ENCODE measurements at regions not wholly inside any gene's neighbourhood (a gene's known extent, or its start where the extent isn't known, plus 50 kb on each side); places are given as distances from the start of the nearest gene placed in this dataset.
A peak's percentile ranks its signal among the peaks of the same experiment; 100 is the strongest.
"Not testable (repeated sequence)": the region's sequence is repeated elsewhere in the genome, so short reads cannot be mapped to it uniquely, and the experiment has no call there.

DNA sequence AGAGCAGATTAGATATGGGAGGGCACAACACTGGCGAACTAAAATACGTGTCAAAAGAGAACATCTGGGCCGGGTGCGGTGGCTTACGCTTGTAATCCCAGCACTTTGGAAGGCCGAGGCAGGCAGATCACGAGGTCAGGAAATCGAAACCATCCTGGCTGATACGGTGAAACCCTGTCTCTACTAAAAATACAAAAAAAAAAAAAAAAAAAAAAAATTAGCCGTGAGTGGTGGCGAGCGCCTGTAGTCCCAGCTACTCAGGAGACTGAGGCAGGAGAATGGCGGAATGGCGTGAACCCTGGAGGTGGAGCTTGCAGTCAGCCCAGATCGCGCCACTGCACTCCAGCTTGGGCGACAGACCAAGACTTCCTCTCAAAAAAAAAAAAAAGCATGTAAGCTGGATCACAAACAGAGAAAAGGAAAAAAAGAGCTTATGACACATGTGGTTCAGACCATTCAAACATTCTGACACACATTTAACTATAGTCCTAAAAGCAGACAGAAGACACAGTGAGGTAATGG, 1716.9 kb downstream of the SI start:
- not testable (repeated sequence) for DNase-seq

DNA sequence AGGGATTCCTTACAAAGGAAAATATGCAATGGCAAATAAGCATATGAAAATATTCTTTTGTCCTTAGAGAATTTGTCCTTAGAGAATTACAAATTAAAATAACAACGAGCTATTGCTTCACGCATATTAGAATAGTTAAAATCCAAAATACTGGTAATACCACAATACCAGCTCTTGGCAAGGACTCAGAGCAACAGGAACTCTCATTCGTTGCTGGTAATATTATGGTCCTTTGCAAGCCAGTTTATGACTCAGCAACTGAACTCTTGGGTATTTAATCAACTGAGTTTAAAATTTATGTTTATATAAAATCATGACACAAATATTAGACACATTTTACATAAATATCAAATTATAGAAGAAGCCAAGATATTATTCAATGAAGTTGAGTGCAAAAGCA, 1730.4 kb downstream of the SI start:
- no peak for DNase-seq

DNA sequence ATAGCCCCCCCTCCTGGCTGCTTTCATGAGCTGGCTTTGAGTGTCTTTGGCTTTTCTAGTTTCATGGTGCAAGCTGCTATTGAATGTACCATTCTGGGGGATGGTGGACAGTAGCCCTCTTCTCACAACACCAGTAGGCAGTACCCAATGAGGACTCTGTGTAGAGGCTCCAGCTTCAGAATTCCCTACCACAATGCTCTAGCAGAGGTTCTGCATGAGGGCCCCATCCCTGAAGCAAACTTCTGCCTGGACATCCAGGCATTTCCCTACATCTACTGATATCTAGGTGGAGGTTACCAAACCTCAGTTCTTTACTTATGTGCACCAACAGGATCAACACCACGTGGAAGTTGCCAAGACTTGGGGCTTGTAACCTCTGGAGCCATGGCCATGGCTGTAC, 1742.9 kb downstream of the SI start:
- DNase-seq = no peak

DNA sequence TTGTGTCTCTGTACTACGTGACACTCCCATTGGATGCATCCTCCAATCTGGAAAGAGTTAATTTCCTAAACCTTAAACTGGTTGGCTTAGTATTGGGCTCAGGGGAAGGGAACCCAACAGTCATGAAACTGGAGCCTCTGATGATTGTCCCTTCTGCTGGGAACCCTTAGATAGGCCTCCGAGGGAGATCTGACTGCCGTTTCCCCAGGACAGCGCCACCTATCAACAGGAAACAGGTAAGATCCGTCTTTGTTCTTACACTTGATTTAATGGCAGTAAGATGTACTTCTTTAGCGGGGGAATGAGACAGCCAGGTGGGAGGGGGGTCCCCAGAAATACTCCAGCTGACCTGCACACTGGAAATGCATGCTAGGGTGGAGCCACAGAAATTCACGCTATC, 1749.6 kb downstream of the SI start:
- no peak for DNase-seq

DNA sequence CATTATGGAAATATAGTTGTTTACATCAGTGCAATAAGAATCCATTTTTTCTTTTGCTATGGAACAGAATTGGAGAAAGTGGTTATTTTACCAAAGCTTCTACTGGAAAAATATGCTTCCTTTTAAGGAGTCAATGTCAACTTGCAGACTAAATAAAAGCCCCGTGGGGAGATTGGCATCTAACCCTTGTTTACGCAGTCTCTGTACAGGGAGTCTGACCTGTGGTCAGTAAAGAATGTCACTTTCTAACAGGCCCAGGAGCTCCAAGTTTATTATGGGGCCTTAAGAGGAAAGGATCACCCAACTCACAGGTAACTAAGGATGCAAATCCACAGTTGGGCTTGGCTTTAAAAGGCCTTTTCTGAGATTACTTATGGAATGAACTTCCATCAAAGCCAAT, 1751.2 kb downstream of the SI start:
- DNase-seq = no peak

DNA sequence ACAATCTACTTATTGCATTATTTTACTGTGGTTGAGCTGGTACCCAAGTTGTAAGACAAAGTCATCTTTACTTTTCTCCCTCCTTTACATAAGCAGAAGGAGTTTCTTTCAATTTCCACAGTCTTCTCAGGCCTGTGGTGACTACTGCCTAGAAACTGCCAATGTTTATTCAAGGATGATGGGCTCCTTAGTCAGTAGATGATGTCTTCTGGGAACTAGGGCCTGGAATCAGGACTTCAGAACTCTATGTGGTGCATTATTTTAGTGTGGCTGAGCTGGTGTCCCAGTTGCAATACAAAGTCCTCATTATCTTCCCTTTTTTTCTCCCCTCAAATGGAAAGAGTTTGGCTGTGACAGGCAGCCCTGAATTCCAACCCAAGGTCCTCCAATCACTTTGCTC, 1762.5 kb downstream of the SI start:
- DNase-seq = no peak

DNA sequence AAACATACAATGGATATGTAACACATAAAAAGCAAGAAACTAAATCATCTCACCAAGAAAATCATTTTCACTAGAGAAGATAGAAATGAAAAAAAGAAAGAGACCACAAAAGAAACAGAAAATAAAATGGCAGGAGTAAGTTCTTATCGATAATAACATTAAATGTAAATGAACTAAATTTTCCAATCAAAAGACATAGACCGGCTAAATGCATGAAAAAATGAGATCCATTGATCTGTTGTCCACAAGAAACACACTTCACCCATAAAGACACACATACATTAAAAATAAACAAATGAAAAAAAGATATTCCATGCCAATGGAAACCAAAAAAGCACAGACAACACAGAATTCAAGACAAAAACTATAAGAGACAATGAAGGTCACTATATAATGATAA, 1771.9 kb downstream of the SI start:
- DNase-seq = no peak

DNA sequence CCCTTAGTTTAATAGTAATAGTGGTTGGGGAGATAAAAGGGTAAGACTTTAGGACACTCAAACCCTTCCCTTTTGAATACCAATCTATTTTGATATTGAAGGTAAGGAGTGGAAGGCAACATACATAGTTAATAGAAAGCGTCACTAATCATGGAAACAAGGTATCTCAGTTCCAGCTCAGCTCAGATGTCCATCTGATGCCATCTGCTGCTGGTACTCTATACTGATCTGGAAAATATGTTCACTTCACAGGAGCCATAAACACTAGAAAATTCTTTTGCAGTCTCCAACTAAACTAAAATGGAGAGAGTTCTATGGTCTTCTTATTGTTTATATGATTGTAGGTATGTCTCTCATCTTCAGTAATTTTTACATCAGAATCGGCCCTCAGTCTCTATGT, 1777.1 kb downstream of the OTOL1 start:
- DNase-seq = no peak

DNA sequence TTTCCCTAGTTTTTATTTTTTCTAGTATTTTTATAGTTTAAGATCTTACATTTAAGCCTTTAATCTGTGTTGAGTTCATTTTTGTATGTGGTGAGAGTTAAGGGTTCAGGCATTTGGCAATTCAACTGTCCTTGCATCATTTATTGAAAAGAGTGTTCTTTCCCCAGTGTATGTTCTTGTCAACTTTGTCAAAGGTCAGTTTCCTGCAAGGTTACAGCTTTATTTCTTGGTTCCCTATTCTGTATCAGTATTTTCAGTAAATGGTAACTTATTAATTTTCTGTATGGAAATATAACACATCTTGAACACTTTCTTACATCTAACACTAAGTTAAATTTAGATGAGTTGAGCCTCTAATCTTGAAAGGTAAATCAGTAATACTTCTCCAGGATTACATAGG, 1770.1 kb downstream of the OTOL1 start:
- no peak for DNase-seq

DNA sequence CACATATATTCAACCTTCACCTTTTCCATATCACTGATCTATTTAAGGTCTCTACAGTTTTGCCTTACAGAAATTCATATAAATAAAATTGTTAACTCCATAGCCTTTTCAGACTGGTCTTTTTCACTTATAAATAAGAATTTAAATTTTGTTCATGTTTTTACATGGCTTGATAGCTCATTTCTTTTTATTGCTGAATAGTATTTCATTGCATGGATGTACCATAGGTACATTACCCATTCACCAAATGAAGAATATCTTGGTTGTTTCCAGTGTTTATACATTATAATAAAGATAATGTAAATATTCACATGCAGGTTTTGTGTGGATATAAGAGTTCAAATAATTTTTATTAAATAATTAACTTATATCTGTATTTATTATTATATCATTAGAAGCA, 1765.0 kb downstream of the OTOL1 start:
- DNase-seq = no peak

DNA sequence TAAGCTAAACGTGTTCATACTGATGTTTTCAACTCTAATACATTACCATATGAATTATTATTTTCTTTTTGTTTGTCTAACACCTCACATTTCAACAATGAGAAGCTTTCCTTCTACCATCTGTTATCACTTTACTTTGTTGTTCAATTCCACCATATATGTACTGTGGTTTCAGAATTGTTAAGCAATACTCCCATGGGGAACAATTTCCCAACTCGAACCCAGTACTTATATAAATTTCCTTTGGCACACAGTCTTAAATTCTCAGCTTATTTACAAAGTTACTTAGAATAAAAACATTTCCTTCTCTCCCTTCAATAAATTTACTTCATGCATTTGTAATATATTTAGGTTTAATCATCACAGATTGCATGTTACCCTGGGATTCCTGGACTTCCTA, 1764.4 kb downstream of the OTOL1 start:
- no peak for DNase-seq

DNA sequence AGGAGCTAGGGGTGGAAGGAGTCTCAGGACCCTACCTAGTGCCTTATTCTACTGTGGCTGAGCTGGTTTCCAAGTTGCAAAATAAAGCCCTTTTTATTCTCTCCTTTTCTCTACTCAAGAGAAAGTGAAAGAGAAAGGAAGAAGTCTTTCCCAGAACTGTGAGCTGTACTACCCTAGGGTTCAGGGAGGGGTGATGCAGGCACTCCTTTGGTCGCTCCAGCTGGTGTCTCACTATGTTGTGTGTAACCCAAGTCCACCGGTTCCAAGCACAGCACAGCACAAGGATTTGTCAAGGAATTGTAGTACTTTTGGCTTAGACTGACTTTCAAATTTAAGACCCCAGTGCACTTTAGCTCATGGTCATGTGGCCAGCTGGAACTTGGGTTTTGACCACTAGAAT, 1721.7 kb downstream of the OTOL1 start:
- DNase-seq = no peak

DNA sequence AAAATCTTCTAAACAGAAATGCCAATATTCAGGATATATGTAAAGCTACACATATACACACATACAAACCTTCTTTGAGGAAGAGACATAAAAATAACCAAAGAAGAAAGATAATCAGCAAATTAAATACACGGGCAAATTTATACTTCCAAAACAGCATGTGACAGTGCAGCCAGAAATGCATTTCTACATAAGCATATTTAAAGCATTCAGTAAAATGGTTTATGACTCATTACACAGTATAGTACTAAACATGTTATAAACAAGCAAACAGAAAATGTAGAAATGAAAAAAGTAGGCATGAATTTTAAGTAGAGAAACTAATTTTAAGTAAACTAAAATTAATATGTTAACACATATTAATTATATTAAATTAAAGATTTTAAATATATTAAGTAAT, 1717.2 kb downstream of the OTOL1 start:
- no peak for DNase-seq

DNA sequence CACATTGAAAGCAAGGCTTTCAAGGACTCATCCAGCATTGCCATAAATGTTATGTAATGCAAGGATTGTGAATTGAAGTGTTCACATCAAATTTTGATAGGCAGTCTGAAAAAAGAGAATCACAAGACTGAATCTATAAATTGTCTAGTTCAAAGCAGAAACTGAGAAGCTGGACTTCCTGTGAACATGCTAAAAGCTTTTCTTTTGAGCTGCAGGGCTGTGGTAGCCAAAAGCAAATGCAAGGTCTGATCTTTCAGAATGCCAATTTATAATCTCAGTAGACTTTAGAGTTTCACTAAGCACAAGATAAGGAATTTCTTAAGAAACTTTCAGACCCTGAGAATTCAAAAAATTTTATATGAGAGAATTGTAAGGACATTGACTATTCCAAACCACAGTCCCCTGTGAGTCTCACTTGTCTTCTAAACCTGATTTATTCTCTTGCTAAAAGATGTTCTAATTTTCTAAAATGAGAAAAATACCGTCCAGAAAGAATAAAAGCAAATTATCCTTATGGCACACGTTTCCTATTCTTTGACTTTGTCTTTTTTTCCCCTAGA, 1700.3 kb downstream of the OTOL1 start:
- DNase-seq = no peak

DNA sequence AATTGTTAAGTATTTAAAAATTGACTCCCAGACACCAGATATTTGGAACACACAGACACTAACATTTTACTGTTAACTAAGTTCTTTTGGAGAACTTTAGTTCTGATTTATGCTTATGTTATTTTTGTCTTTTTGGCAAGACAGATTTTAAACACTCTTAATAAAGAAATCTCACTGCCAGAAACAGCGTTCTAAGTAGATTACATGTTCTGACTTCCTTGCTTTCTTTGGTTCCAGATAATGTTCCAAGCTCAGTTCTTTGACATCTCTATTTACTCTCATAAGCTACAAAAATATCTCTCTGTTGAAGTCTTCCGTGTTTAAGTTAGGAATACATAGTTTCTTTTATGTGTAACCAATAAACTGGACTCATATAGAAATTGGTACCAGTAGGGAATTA, 1699.6 kb downstream of the OTOL1 start:
- no peak for DNase-seq

DNA sequence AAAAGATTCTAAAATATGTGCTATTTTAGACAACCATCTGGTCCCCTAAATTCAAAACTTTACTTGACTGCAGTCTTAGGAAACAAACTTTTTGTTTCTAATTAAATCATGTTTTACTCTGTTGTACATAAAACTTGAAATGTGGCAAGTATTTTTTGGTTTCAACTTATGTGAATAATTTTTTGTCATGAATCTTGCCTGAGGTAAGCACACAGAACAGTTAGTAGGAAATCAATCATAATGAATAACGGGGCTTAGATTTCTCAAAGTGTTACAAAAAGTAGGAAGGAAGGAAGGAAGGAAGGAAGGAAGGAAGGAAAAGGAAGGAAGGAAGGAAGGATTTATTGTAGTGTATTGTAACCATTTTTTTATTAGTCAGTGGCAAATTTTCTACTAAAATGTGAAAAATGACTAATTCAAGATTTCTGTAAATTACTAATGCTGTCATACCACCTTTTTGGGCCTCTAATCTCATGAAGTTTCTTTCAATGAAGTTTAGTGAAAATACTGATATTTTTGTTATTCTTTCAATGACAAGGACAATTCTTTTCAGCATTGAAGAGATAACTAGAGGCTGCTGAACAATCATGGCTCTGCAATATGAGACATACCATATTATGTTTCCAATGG, 1689.2 kb downstream of the OTOL1 start:
- no peak for DNase-seq

DNA sequence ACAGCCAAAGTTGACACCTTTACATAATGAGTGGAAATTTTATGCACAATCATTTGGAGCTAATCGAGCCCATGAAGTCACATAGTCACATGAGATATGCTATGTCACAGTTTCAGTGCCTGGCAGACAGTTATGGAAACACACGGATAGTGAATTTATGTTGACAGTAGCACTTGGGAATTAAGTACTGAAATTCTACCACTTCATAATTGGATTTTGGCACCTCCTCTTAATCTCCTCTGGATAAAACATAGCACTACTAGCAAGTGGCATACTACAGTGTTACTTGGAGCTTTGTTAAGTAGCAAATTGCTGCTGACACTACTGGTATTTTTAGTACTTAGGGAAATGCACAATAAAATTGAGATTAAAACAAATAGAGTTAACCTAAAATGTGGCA, 1679.4 kb downstream of the OTOL1 start:
- peak; percentile 78 for DNase-seq

DNA sequence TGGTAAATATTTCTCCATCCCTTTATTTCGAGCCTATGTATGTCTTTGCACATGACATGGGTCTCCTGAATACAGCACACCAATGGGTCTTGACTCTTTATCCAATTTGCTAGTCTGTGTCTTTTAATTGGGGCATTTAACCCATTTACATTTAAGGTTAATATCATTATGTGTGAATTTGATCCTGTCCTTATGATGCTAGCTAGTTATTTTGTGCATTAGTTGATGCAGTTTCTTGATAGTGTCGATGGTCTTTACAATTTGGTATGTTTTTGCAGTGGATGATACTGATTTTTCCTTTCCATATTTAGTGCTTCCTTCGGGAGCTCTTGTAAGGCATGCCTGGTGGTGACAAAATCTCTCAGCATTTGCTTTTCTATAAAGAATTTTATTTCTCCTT, 1675.9 kb downstream of the OTOL1 start:
- not testable (repeated sequence) for DNase-seq

DNA sequence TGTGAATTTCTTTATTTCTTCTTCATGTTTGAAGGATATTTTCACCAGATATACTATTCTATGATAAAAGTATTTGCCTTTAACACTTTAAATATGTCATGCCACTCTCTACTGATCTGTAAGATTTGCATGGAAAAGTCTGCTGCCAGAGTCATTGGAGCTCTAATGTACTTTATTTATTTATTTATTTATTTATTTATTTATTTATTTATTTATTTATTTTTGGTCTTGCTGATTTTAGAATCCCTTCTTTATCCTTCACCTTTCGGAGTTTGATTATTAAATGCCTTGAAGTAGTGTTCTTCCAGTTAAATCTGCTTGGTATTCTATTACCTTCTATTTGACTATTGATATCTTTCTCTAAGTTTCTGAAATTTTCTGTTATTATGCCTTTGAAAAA, 1669.6 kb downstream of the OTOL1 start:
- DNase-seq = no peak

DNA sequence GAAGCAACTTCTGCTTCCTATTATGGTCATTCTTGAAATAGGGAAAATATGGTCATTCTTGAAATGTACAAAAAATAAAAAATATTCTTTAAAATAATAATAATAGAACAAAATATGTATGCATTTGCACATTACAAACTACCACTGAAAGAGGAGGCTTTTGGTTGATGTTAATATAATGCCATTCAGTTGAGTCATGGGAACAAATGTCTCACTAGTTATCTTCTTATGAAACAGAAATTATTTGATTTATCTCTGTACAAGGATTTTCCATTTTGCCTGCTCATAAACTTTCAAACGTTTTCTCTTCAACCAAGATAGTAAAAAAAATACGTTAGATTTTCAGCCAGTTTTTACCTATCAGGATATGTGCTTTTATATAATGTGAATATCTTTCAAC, 1662.7 kb downstream of the OTOL1 start:
- DNase-seq = no peak

DNA sequence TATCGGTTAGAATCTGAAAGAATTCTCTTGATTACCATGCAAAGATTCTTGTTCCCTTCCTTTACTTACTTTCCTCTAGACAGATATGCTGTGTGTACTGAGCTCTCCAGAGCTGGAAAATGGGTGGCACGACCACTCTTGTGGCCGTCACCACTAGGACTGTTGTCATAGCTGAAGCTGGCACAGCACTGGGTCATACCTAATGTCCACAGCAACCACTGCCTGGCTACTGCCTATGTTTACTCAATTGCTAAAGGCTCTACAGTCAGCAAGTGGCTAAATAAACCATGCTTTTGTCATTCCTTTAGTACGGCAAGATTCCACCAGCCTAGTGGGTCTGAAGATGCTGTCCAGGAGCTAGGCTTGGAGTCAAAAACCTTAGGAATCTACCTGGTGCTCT, 1643.0 kb downstream of the OTOL1 start:
- DNase-seq = no peak

DNA sequence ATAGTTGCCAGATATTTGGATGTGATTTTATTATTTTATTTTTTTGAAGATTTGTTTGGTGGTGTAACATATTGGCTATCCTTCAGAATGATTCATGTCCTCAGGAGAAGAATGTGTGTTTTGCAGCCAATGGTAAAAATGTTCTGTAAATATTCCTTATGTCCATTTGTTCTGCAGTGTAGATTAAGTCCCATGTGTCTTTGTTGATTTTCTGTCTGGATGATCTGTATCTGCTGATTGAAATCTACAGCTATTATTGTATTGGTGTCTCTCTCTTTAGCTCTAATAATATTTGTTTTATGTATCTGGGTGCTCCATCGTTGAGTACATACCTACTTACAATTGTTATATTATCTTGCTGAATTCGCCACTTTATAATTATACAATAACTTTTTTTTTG, 1641.7 kb downstream of the OTOL1 start:
- no peak for DNase-seq

DNA sequence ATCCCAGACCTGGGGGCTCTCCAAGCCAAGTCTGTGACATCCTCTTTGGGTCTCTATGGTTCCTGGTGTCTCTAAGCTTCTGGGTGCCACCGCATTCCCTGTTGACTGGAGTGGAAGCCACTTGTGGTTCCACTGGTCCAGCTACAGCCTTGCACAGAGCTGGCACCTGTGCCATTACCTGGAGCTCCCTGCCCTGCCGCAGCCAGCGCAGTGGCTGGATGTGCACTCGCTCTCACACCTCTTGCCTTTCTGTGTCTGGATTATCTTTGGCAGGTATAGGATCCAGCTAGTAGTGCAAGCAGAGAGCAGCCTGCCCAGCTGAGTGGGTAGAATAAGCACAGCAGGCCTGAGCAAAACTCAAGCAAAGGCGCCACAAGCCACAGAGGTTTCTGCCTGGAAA, 1635.5 kb downstream of the OTOL1 start:
- DNase-seq = no peak

DNA sequence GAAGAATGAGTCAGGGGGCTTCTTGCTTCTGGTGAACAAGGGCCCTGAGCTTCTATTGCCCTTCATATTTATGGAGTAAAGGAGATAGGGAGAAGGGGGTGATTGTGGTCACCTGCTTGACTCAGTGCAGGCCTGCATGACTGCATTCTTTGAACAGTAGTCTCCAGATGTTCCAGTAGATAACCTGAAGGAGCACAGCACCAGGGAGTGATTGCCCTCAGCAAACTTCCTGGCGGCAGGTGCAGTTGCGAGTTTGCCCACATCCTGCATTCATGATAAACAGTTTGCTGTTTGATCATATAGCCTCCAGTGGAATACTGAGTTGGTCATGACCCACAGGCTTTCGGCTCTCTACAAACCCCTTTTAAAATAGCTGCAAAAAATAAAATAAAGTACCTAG, 1632.7 kb downstream of the OTOL1 start:
- DNase-seq = no peak

DNA sequence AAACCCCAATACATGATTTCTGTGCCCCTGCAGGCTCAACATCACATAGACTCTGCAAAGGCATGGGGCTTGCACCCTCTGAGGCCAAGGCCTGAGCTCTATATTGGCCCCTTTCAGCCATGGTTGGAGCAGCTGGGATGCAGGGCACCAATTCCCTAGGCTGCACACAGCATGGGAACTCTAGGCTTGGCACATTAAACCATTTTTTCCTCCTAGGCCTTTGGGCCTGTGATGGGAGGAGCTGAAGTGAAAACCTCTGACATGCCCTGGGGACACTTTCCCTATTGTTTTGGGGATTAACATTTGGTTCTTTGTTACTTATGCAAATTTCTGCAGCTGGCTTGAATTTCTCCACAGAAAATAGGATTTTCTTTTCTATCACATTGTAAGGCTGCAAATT, 1629.5 kb downstream of the OTOL1 start:
- no peak for DNase-seq

Data from NCI-H524 treated with DMSO at 0.1 percent for 48 hours (cell line).